SK-N-SH (cell line): ENCODE measurements at regions not wholly inside any gene's neighbourhood (a gene's known extent, or its start where the extent isn't known, plus 50 kb on each side); places are given as distances from the start of the nearest gene placed in this dataset.

ENCODE experiments used
- CTCF ChIA-PET: fragments of 300-600, 350-600 bp; formaldehyde crosslinking; extraction: SDS; loops from one replicate; lab custom pipeline; 2021; lab: Yijun Ruan, JAX
- POLR2A ChIA-PET: fragments of 350-600 bp; sonication (Branson Sonifier 250); formaldehyde crosslinking; extraction: SDS; loops from one replicate; lab custom pipeline; 2020; ENCODE audit warnings: antibody characterized with exemption, inconsistent platforms; lab: Yijun Ruan, JAX
- DNase-seq: peaks from one replicate; pipeline ENCODE4 v3.0.0; 2012
- H2AFZ ChIP-seq: fragments of 200-600 bp; sonication (generic); 2 replicates; pipeline ENCODE4 v1.8.1; 2016; ENCODE audit warnings: antibody characterized with exemption, mild to moderate bottlenecking, low read depth
- H3F3A ChIP-seq: fragments of 200-600 bp; sonication (generic); replicated peaks from 2 replicates; pipeline ENCODE3; 2016; ENCODE audit warnings: antibody characterized with exemption, mild to moderate bottlenecking; ENCODE audit not compliant: insufficient read depth
- H3K27ac ChIP-seq, 2 experiments: fragments of 200-500 bp in 1 of 2; fragments of 200-600 bp in 1 of 2; sonication (Bioruptor generic) in 1 of 2; sonication (generic), shearing (Covaris generic) in 1 of 2; 2 replicates each; pipeline versions ENCODE4 v1.5.1 to v1.6.1; 2014 to 2016; ENCODE audit warnings: low read depth in 2 of 2, inconsistent platforms in 1 of 2, low read length in 1 of 2, mild to moderate bottlenecking in 1 of 2, mixed read lengths in 1 of 2
- H3K27me3 ChIP-seq: fragments of 200-600 bp; sonication (generic), shearing (Covaris generic); 2 replicates; pipeline ENCODE4 v1.6.1; 2016; ENCODE audit warnings: mixed run types; ENCODE audit not compliant: insufficient read depth
- H3K36me3 ChIP-seq, 2 experiments: fragments of 200-500 bp in 1 of 2; fragments of 200-600 bp in 1 of 2; sonication (Bioruptor generic) in 1 of 2; sonication (generic) in 1 of 2; replicated peaks in 1 of 2; 2 replicates each; pipeline versions ENCODE3 to v1.5.1; 2014 to 2016; ENCODE audit warnings: low read length in 1 of 2, mild to moderate bottlenecking in 1 of 2; ENCODE audit not compliant: insufficient read depth in 2 of 2, control insufficient read depth in 1 of 2
- H3K4me1 ChIP-seq, 2 experiments: fragments of 200-500 bp in 1 of 2; fragments of 200-600 bp in 1 of 2; sonication (Bioruptor generic) in 1 of 2; sonication (generic), shearing (Covaris generic) in 1 of 2; 2 replicates each; pipeline versions ENCODE4 v1.5.1 to v1.6.1; 2014 to 2016; ENCODE audit warnings: low read depth in 1 of 2, low read length in 1 of 2, mixed run types in 1 of 2; ENCODE audit not compliant: insufficient read depth in 2 of 2, control insufficient read depth in 1 of 2
- H3K4me2 ChIP-seq: fragments of 200-600 bp; sonication (generic), shearing (Covaris generic); 2 replicates; pipeline ENCODE4 v1.6.1; 2017; ENCODE audit warnings: mixed run types
- H3K4me3 ChIP-seq, 2 experiments: fragments of 200-500 bp in 1 of 2; fragments of 200-600 bp in 1 of 2; sonication (Bioruptor generic) in 1 of 2; sonication (generic), shearing (Covaris generic) in 1 of 2; 2 replicates each; pipeline versions ENCODE4 v1.5.1 to v1.8.1; 2014 to 2016; ENCODE audit warnings: low read depth in 2 of 2, inconsistent platforms in 1 of 2, low read length in 1 of 2, mild to moderate bottlenecking in 1 of 2, mixed read lengths in 1 of 2, moderate library complexity in 1 of 2
- H3K79me2 ChIP-seq: fragments of 200-600 bp; sonication (generic); 2 replicates; pipeline ENCODE4 v1.8.1; 2017; ENCODE audit warnings: mild to moderate bottlenecking; ENCODE audit not compliant: insufficient read depth
- H3K9ac ChIP-seq: fragments of 200-600 bp; sonication (generic); 2 replicates; pipeline ENCODE4 v1.6.1; 2017; ENCODE audit warnings: mixed run types
- H3K9me2 ChIP-seq: fragments of 200-600 bp; sonication (generic); 2 replicates; pipeline ENCODE4 v1.6.1; 2017; ENCODE audit warnings: mixed run types
- H3K9me3 ChIP-seq: fragments of 200-600 bp; sonication (generic); 2 replicates; pipeline ENCODE4 v1.6.1; 2017; ENCODE audit warnings: mixed run types, mild to moderate bottlenecking, moderate library complexity
- H4K20me1 ChIP-seq: fragments of 200-600 bp; sonication (generic); 2 replicates; pipeline ENCODE4 v1.6.1; 2017; ENCODE audit warnings: mild to moderate bottlenecking, mixed run types; ENCODE audit not compliant: insufficient read depth
- CHD2 ChIP-seq: fragments of 150-350 bp; IDR thresholded peaks from 2 replicates; pipeline ENCODE4 v1.6.1; 2018; ENCODE audit warnings: low read length; ENCODE audit not compliant: partially characterized antibody
- CTCF ChIP-seq: fragments of 200-600 bp; sonication (generic); IDR thresholded peaks from 2 replicates; pipeline ENCODE4 v1.6.1; 2017; ENCODE audit warnings: antibody characterized with exemption, mild to moderate bottlenecking, moderate library complexity
- EP300 ChIP-seq, 2 experiments: IDR thresholded peaks; 2 replicates each; pipeline versions ENCODE4 v1.4.0 to v1.6.1; 2012; ENCODE audit warnings: borderline replicate concordance in 1 of 2, low read depth in 1 of 2, low read length in 1 of 2
- EZH2phosphoT487 ChIP-seq: fragments of 200-600 bp; sonication (generic); IDR thresholded peaks from 2 replicates; pipeline ENCODE4 v1.6.1; 2017; ENCODE audit warnings: low read depth, mixed run types, mild to moderate bottlenecking, antibody characterized with exemption, moderate library complexity, borderline replicate concordance
- GABPA ChIP-seq: IDR thresholded peaks from 2 replicates; pipeline ENCODE4 v1.4.0; 2012; ENCODE audit warnings: low read depth, mild to moderate bottlenecking
- IRF3 ChIP-seq: fragments of 150-350 bp; IDR thresholded peaks from 2 replicates; pipeline ENCODE4 v1.6.1; 2016; ENCODE audit warnings: mild to moderate bottlenecking, low read depth, low read length
- MAX ChIP-seq: IDR thresholded peaks from 2 replicates; pipeline ENCODE4 v1.4.0; 2012; ENCODE audit warnings: low read depth
- MEF2A ChIP-seq: IDR thresholded peaks from 2 replicates; pipeline ENCODE4 v1.4.0; 2012; ENCODE audit warnings: low read depth, borderline replicate concordance
- NFIC ChIP-seq: IDR thresholded peaks from 2 replicates; pipeline ENCODE4 v1.4.0; 2012; ENCODE audit warnings: borderline replicate concordance
- NRF1 ChIP-seq: IDR thresholded peaks from 2 replicates; pipeline ENCODE4 v1.6.1; 2012; ENCODE audit warnings: low read depth, mild to moderate bottlenecking, low read length
- PBX3 ChIP-seq: IDR thresholded peaks from 2 replicates; pipeline ENCODE4; 2012
- RAD21 ChIP-seq: IDR thresholded peaks from 2 replicates; pipeline ENCODE4 v1.6.1; 2012; ENCODE audit warnings: mild to moderate bottlenecking, low read length
- RCOR1 ChIP-seq: fragments of 150-350 bp; IDR thresholded peaks from 2 replicates; pipeline ENCODE4 v1.6.1; 2017; ENCODE audit warnings: antibody characterized with exemption, low read length
- RFX5 ChIP-seq: IDR thresholded peaks from 2 replicates; pipeline ENCODE4 v1.6.1; 2012; ENCODE audit warnings: mild to moderate bottlenecking, improper control_type of control experiment, low read length
- SIN3A ChIP-seq: IDR thresholded peaks from 2 replicates; pipeline ENCODE4 v1.6.1; 2012; ENCODE audit warnings: low read depth, mild to moderate bottlenecking, low read length, moderate library complexity, borderline replicate concordance
- TAF1 ChIP-seq: IDR thresholded peaks from 2 replicates; pipeline ENCODE4 v1.6.1; 2012; ENCODE audit warnings: low read depth, mild to moderate bottlenecking, low read length, moderate library complexity, borderline replicate concordance
- TCF12 ChIP-seq: IDR thresholded peaks from 2 replicates; pipeline ENCODE4 v1.4.0; 2012
- USF1 ChIP-seq: IDR thresholded peaks from 2 replicates; pipeline ENCODE4 v1.4.0; 2012; ENCODE audit warnings: low read depth, borderline replicate concordance
- USF2 ChIP-seq: fragments of 150-350 bp; IDR thresholded peaks from 2 replicates; pipeline ENCODE4 v1.6.1; 2017; ENCODE audit warnings: antibody characterized with exemption, low read length, low read depth, borderline replicate concordance
- YY1 ChIP-seq: IDR thresholded peaks from 2 replicates; pipeline ENCODE4 v1.4.0; 2012; ENCODE audit warnings: low read depth, mild to moderate bottlenecking
- WGBS: methylation state at CpG from one replicate; pipeline ENCODE4 v1.1.6; 2017; ENCODE audit warnings: low lambda C conversion rate; 5-methylcytosine and 5-hydroxymethylcytosine counted together

- H3K9me3 ChIP-seq, result no peaks in the 10 kb centered on the region
- H3K9me2 ChIP-seq, result no peaks in the 10 kb centered on the region
- no peak for DNase-seq
- H3K4me1 ChIP-seq, result peaks cover 0 to 15% of the 10 kb centered on the region in 2 experiments; a peak in 2 of 4 replicates
- no peak overlapping the region for H2AFZ ChIP-seq
- 51% methylated on average over 4 of the region's 4 CpGs for WGBS
- no peak overlapping the region for H3K27ac ChIP-seq
- no peaks in the 10 kb centered on the region for H4K20me1 ChIP-seq
- H3K36me3 ChIP-seq, result no peaks in the 10 kb centered on the region
- TF ChIP-seq CTCF (no peak), CHD2 (no peak), MEF2A (no peak), TCF12 (no peak), GABPA (no peak), EP300 (IDR thresholded peaks at IDR 0.05; ENCODE audit: borderline replicate concordance in 1 of 2, low read depth in 1 of 2, low read length in 1 of 2) (no peak), SIN3A (no peak), RAD21 (no peak), NRF1 (no peak), TAF1 (no peak), USF2 (no peak), USF1 (no peak), RFX5 (no peak), IRF3 (no peak), MAX (no peak), EZH2phosphoT487 (no peak), NFIC (no peak), PBX3 (no peak), RCOR1 (no peak), YY1 (no peak)
- H3K4me2 ChIP-seq, result no peak overlapping the region
- no peaks in the 10 kb centered on the region for H3F3A ChIP-seq
- H3K27me3 ChIP-seq, result no peaks in the 10 kb centered on the region
- no peak overlapping the region for H3K4me3 ChIP-seq
- H3K79me2 ChIP-seq, result no peaks in the 10 kb centered on the region
- ChIA-PET POLR2A (no interaction called here), CTCF (interaction anchor here (0.8 kb wide), 1 partner anchor 21 kb away, joined by 3 read pairs; no protein-coding TSS in a partner anchor)
- H3K9ac ChIP-seq, result no peak overlapping the region
Observed at GRCh38 chr7:136030867-136031318, 53.7 kb upstream of the MTPN start.
